GM21367 (cell line): ENCODE measurements at regions not wholly inside any gene's neighbourhood (a gene's known extent, or its start where the extent isn't known, plus 50 kb on each side); places are given as distances from the start of the nearest gene placed in this dataset.
"Not testable (repeated sequence)": the region's sequence is repeated elsewhere in the genome, so short reads cannot be mapped to it uniquely, and the experiment has no call there.

ENCODE experiments used
- ATAC-seq: cut with Tn5 transposase; IDR thresholded peaks from one replicate; pipeline ENCODE4 v1.9.1; 2021; ENCODE audit not compliant: unreplicated experiment

DNA sequence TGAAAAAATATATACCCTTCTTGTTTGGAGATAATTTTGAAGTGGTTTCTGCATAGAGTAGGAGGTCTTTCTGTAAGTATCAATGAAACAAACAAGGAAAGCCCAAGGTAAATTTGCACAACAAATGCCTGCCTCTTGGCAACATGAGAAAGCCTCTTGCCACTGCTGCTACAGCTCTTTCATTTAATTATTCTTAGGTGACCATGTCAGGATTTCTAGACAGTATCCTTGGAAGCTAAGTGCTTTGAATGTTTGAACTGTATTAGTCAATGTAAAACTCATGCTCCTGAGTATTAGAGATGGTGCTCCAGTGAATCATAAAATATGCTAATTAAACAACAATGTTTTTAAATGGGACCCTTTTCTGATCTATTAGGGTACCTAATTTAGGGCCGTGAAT is 81.2 kb upstream of the ITGB1 start:
- no peak for ATAC-seq

DNA sequence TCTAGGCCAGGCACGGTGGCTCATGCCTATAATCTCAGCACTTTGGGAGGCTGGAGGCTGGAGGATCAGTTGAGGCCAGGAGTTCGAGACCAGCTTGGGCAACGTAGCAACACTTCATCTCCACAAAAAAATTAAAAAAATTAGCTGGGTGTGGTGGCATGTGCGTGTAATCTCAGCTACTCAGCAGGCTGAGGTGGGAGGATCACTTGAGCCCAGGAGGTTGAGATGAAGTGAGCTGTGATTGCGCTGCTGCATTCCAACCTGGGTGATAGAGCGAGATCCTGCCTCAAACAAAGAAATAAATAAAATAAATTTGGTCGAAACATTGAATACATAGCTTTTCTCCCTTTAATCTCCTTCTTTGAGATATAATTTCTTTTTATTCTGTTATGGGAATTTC is 80.6 kb upstream of the ITGB1 start:
- ATAC-seq, result no peak

DNA sequence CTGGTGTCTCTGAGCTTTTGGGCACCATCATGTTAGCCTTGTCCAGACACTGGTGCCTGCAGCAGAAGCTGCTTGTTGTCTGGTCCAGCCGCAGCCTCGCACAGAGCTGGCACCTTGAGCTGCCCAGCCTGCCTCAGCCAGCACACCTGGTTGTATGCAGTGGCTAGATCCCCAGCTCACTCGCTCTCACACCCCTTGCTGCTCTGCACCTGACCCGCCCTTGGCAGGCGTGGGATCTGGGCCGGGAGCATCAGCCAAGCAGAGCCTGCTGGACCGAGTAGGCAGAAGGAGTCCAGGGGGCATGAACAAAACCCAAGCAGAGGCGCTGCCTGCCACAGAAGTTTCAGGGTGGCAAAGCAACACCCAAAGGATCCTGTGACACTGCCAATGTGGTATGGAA is 79.7 kb upstream of the ITGB1 start:
- no peak for ATAC-seq

DNA sequence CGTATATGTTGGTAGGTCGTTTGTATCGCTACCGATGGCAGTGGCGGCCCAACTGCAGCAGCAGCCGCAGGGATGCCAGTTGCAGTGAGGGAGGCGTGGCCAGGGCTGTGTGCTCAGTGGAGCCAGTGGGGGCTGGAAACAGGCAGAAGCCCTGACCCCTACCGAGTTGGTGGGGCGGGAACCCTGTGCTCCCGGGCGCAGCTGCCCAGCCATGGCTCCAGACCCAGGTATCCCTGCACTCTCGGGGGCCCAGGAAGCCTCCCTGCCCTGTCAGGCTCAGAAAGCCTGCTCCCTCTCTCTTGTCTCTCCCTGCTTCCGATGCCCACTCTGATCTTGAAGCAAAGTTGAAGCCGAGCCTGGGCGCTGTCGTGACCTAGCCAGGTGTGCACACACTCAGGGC is 78.6 kb upstream of the ITGB1 start:
- no peak for ATAC-seq

DNA sequence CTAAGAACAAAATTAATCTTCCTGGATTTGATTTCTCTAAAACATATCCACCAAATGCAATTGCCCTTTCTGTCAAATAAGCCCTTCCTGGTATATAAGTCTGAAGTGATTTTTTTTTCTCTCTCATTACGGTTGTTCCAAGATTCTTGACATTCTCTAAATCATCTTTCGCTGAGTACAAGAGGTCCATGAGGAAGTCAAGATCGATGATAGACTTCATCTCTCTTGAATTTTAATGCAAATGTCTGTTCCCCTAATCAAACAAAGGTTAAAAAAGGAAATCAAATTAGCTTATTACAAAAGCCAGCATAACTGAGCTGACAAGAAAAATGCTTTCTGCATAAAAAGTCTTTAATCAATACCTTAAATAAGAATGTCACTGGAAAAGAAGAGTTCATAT is 77.4 kb upstream of the ITGB1 start:
- no peak for ATAC-seq

DNA sequence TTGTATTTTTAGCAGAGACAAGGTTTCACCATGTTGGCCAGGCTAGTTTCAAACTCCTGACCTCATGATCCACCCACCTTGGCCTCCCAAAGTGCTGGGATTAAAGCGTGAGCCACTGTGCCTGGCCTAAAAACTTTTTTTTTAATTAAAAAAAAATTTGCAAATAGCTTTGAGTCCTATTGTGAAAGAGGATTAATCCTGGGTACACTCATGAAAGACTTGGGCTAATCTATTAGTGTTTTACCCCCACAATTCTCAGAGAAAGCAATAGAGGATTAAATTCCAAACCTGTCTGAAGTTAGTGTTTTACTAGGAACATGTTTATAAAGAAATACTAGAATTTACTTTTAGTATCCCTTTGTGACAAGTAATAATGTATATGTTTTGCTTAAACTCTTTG is 76.9 kb upstream of the ITGB1 start:
- ATAC-seq, result no peak

DNA sequence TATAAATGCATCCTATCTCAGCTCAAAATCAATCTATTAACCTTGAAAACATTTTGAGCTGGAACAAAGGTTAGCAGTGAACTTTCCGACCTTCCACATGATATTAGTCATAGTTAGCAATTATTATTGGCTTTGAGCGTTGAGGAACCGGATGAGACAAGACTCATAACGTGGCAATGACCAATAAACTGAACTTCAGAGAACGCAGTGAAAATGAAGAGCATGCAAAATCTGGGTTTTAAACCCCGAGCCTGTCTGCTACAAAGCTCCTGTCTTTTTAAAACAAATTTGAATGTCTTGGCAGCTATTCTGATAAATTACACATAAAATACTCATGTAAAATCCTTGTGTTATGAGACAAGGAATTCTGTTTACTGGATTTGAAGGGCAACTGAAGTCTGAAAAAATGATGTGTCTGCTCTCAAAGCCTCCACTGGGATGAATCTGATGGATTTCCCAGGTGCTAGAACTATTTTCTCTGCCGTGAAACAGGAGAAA is 74.7 kb upstream of the ITGB1 start:
- no peak for ATAC-seq

DNA sequence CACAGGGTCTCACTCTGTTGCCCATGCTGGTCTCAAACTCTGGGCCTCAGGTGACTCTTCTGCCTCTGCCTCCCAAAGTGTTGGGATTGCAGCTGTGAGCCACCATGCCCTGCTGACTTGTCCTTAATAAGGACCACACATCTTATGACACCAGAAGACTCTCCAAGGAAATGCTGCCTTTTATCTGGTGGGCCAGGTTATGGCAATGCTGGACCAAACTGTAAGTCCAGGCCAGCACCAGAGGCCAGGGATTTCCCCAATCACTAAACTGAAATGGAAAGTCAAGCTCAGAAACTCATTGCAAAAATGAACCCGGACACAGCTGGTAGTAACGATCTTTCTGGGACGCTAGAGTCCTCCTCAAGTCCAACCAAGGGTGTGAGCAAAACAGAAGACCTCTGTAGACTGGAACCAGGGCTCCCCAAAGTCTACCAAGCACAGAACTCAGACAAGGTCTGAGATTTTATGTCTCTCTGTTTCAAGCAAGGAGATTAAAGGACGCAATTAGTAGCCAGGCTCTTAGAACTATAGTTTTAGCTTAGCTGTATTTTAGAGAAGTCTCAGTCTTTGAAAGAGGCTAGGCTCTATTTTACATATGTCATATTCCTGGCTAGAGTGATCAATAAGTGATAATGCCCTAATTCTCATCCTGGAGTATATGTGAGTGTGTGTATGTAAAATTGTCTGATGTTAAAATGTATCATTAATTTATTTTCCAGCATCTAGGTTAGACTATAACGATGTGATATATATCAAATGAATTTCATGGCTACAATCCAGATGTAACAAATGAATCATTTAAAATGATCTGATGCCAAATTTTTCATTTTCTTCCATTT is 74.0 kb upstream of the ITGB1 start:
- ATAC-seq, result no peak

DNA sequence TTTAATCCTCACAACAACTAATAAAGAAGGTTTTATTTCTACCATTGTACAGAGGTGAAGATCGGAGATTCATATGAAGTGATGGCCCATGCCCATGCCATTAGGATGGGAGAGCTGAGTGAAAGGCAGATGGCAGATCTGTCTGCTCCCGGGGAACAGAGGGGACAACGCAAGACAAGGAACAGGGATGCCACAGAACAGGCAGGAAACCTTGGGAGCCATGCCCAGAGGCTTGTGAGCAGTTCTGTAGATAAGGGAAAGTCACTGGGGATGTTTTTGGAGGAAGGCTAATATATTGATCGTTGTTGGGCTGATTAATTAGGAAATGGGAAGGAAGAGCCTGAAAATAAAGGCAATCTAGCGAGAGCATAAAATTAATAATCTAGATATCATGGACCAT is 73.1 kb upstream of the ITGB1 start:
- ATAC-seq, result no peak

DNA sequence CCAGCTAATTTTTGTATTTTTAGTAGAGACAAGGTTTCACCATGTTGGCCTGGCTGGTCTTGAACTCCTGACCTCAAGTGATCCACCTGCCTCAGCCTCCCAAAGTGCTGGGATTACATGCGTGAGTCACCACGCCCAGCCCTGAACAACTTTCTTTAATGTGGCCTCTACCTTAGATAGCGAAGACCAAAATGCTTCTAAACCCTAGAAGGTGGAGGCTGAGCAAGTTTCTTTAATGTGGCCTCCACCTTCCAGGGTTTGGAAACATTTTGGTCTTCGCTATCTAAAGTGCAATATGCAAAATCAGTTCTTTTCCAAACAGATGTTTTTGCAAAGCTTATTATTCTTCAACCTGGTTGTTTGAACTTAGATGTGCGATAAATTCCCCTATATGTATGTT is 70.5 kb upstream of the ITGB1 start:
- not testable (repeated sequence) for ATAC-seq

DNA sequence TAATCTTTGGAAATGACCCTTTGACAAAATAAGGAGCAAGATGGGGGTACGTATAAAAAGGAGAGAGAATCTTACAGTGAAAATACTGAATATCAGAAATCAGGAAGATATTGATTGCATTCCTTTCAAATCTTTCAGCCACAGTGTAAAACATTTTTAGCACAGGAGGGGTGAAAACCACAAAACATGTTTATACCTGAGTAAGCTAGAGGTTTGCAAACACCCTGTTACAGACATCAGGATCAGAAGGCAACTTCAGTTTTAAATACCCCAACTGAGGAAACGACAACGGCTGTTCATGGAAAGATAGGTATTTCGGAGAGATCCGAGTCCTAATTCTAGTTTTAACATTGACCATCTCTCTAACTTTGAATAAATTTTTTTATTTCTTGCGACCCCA is 69.1 kb upstream of the ITGB1 start:
- ATAC-seq, result no peak

DNA sequence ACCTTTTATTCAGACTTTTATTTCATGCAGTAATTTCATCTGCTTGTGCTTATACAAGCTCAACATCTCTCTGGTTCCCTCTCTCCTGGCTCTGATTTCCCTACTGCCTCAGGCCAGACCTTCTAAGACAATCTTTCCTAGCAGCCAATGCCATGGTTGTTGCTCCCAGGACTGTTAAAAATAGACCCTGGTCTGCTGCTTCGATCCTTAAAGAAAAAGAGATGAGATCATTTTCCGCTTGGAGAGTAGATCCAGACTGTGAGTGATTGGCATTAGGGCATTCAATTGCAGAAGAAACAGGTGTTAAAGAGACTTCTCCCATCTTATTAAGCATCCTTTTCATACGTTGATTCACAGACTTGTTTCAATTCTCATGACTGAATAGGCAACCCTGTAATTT is 68.4 kb upstream of the ITGB1 start:
- ATAC-seq, result no peak

DNA sequence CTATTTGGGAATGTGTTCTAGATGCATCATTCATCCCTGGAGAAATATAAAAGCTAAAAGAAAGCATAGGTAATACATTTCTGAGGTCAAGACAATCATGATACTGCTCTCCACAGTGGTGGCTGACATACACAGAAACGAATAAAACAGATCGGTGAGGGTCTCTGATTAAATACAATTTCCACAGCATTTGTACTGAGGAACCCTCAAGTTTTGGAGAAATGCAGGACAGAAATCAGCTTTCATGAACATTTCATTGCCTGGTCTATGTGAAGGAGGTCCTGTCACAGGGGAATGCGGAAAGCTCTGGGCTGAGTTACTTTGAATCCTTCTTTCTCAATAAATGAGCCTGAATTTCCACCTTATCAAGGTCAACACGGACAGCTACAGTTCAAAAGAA is 67.9 kb upstream of the ITGB1 start:
- no peak for ATAC-seq

DNA sequence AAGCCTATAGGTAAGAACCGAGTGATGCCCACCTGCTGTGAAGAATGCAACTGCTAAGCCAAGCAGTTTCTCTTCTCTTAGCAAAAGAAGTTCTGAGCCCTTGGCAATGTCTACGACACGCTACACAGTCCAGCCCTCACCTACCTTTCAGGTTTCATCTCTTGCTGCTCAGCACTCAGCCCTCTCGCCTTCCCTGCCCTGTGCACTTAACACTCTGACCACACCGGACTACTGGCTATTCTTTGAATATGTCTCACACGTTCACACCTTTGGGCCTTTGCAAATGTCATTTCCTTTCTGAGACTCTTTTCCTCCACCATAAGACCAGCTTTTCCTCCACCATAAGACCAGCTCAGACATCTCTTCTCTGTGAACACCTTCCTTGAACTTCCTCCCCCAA is 67.0 kb upstream of the ITGB1 start:
- ATAC-seq, result peak; percentile 88

DNA sequence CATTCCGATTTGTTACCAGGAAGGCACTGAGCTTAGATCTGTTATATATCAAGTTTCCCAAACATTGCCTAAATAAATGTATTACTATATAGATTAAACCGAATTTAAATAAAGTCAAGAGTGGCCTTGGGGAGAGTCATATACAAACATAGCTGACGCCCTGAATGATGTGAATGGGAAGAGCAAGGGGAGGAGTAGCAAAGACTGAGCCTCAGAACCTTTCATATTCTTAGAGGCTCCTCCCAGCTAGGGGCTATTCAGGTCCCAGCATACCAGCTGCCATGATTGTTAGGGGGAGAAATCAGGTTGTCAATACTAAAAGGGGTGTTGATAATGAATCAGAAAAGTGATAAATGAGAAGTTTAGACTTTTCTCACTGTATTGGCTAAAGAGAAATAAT is 64.7 kb upstream of the ITGB1 start:
- no peak for ATAC-seq

DNA sequence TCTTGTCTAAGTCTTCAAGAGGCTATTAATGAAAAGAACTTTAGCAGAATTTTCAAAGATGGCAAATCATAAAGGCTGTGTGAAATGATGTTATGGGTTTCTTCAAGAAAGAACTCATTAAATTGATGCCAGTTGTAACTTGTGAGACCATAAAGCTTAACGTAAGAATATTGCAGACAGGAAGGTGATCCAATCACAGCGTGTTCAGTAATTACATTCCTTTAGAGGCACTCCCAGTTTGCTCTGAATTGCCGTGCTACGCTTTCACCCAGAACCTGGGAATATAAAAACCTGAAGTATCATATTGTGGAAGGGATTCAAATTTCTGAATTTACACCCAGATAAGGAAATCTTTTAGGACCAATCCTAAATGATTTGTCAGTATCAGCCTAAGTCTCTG is 64.1 kb upstream of the ITGB1 start:
- no peak for ATAC-seq

DNA sequence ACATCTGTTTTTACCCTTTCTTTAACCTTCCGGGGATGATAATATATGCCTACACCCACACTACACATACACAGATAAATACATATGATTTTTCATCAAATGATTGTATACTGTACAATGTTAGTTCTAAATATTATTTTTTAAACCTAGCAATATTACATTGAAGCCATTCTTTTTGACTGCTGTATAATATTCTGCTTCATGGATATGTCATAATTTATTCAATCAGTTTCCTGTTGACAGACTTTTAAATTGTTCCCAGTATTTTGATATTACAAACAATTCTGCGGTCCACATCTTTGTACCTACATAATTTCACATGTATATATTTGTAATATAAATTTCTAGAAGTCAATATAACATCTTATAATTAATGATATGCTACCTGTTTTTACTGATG is 59.0 kb upstream of the ITGB1 start:
- ATAC-seq, result no peak

DNA sequence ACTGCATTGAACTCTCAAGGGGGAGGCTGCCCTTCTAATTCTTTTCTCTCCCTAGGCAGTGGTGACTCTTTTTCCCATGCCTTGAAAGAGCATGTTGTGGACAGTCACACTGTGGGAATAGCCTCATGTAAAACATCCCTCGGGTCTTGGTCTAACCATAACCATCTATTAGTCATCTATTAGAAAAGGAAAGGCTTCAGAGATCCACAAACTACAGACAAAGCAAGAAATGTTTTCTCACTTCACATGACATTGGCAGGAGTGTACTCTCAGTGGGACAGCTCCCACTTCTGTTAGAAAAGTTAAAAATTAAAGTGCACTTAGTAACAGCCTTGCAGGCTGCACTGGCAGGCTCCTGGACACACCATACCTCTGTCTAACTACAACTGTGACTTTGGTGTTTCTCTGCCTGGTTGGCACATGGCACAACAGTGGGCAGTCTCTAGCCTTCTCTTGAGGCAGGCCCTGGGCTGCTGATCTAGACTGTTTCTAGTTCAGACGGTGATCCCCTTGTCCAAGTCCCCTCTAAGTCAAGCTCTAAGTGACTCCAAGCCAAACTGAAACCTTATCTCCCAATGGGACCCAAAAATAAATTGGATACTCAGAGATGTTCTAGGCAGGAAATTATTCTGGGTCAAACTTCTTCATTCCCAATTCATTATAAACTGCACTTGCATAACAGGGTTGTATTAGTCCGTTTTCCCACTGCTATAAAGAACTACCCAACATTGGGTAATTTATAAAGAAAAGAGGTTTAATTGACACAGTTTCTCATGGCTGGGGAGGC is 57.9 kb upstream of the ITGB1 start:
- no peak for ATAC-seq

DNA sequence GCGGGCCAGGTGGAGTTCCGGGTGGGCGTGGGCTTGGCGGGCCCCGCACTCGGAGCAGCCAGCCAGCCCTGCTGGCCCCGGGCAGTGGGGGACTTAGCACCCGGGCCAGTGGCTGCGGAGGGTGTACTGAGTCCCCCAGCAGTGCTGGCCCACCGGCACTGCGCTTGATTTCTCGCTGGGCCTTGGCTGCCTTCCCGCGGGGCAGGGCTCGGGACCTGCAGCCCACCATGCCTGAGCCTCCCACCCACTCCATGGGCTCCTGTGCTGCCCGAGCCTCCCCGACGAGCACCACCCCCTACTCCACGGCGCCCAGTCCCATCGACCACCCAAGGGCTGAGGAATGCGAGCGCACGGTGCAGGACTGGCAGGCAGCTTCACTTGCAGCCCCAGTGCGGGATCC is 55.3 kb upstream of the ITGB1 start:
- ATAC-seq, result not testable (repeated sequence)

DNA sequence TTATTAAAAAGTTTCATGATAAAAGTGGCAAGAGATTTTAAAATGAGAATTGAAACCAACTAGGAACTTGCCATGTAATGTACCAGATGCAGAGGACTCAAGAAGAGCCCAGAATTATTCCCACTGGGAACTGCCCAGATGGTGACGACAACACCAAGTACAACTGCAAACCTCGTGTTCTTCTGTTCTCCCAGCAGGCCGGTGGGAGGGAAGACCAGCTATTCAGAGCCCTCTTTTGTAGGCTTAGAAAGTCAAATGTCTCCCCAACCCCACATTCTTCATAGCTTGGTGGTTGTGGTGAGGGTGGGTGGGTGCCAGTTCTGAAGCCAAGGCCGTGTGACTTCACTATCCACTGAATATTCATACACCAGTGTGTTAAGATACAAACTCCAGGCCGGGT is 54.3 kb upstream of the ITGB1 start:
- ATAC-seq, result no peak

DNA sequence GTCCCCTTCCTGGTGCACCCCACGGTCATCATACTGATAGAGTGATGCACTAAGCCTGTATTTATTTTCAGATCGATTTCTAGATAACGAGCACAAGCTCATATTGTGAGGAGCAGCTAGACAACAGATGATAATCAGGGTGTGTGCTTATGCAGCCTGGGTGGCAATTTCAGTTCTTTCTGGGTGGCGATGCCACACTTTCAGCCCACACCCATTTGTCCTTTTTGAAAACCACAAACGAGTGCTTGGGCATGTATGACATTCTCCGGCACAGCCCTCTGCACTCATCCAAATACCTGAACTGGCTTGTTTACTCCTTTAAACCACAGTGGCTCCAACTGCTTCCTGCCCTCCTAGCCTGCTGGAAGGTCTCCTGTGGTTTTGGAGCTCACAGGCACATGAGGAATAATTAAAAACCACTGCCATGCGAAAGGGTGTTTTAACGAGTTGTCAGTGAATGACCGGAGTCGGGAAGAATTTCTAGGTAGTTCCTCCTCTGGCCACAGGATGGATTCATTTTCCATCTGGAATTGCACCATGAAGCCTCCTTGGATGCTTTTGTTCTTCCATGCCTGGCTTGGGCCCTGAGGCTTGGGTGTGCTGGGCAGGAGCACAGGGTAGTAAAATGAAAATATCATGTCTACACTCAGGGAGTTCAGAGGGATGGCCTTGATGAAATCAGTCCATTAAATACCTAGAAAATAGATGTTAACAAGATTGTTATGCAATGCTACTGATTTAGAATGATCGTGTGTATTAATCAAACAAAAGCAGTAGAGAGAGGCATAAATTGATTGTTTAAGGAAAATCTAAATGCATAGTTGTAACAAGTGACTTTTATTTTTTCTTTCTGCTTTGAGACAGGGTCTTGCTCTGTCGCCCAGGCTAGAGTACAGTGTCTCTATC is 52.4 kb upstream of the ITGB1 start:
- ATAC-seq, result no peak
